CD4-positive, alpha-beta T cell treated with Interferon alpha-2 for 1 hour (primary cell): ENCODE measurements at regions not wholly inside any gene's neighbourhood (a gene's known extent, or its start where the extent isn't known, plus 50 kb on each side); places are given as distances from the start of the nearest gene placed in this dataset.
A peak's percentile ranks its signal among the peaks of the same experiment; 100 is the strongest.

Experiments used
- DNase-seq, 2 donors: peaks; one replicate each; pipeline ENCODE4 v3.0.0-alpha.2; 2020 to 2022

- DNase-seq: no peak
Measured at GRCh38 chr6:130771741-130772140, 55.5 kb upstream of the SMLR1 start.

GRCh38 chr6:130773860-130774259 is 53.3 kb upstream of the SMLR1 start:
- DNase-seq: no peak

GRCh38 chr6:130775411-130776012 is 51.7 kb upstream of the SMLR1 start:
- DNase-seq: no peak

- DNase-seq: peak in 1 of 2 donors; percentile 5
Measured at GRCh38 chr6:130776287-130776925, 50.8 kb upstream of the SMLR1 start.
